Stomach smooth muscle (tissue), 2 donors: ENCODE measurements at regions not wholly inside any gene's neighbourhood (a gene's known extent, or its start where the extent isn't known, plus 50 kb on each side); places are given as distances from the start of the nearest gene placed in this dataset.

Experiments
- H3K27ac ChIP-seq: one replicate; pipeline ENCODE4 v1.7.0; 2013; ENCODE audit warnings: mild to moderate bottlenecking, low read length, inconsistent platforms
- H3K27me3 ChIP-seq, 2 donors: one replicate each; pipeline ENCODE4 v1.7.0; 2013; ENCODE audit warnings: low read length in 2 of 2; ENCODE audit not compliant: insufficient read depth in 2 of 2, control insufficient read depth in 1 of 2
- H3K36me3 ChIP-seq, 2 donors: one replicate each; pipeline ENCODE4 v1.7.0; 2013; ENCODE audit warnings: low read length in 2 of 2; ENCODE audit not compliant: control insufficient read depth in 2 of 2, insufficient read depth in 2 of 2
- H3K4me1 ChIP-seq: one replicate; pipeline ENCODE4 v1.7.0; 2013; ENCODE audit warnings: low read length; ENCODE audit not compliant: control insufficient read depth, insufficient read depth
- H3K4me3 ChIP-seq, 2 donors: one replicate each; pipeline ENCODE4 v1.7.0; 2013; ENCODE audit warnings: low read length in 2 of 2
- H3K9ac ChIP-seq, 2 donors: one replicate each; pipeline ENCODE4 v1.7.0; 2013; ENCODE audit warnings: low read length in 2 of 2, mild to moderate bottlenecking in 1 of 2
- H3K9me3 ChIP-seq, 2 donors: one replicate each; pipeline ENCODE4 v1.7.0; 2013; ENCODE audit warnings: low read length in 2 of 2; ENCODE audit not compliant: control insufficient read depth in 2 of 2
- donor health status: healthy.
- donor health status: Pancreatic carcinoma.

GRCh38 chr10:21318540-21319167 lies 206.8 kb downstream of the SKIDA1 start:
- Histone ChIP-seq H3K4me3 (no peak overlapping the region), H3K4me1 (peaks cover 24% of the 10 kb centered on the region), H3K9me3 (no peaks in the 10 kb centered on the region), H3K27ac (no peak overlapping the region), H3K9ac (no peak overlapping the region), H3K36me3 (no peaks in the 10 kb centered on the region), H3K27me3 (no peaks in the 10 kb centered on the region)

GRCh38 chr10:21317902-21318301 lies 207.6 kb downstream of the SKIDA1 start:
- no peak overlapping the region for H3K9ac ChIP-seq
- no peaks in the 10 kb centered on the region for H3K36me3 ChIP-seq
- no peaks in the 10 kb centered on the region for H3K9me3 ChIP-seq
- no peak overlapping the region for H3K4me3 ChIP-seq
- H3K4me1 ChIP-seq = peaks cover 24% of the 10 kb centered on the region
- no peaks in the 10 kb centered on the region for H3K27me3 ChIP-seq
- no peak overlapping the region for H3K27ac ChIP-seq

- H3K27ac ChIP-seq = peak overlapping the region; percentile 46
- H3K36me3 ChIP-seq = no peaks in the 10 kb centered on the region
- no peaks in the 10 kb centered on the region for H3K9me3 ChIP-seq
- H3K9ac ChIP-seq = no peak overlapping the region
- no peaks in the 10 kb centered on the region for H3K27me3 ChIP-seq
- H3K4me1 ChIP-seq = peaks cover 24% of the 10 kb centered on the region
- H3K4me3 ChIP-seq = no peak overlapping the region
Measured at GRCh38 chr10:21315645-21316220, 209.7 kb downstream of the SKIDA1 start.

GRCh38 chr10:21314906-21315644 lies 210.4 kb downstream of the SKIDA1 start:
- peaks cover 24% of the 10 kb centered on the region for H3K4me1 ChIP-seq
- H3K9me3 ChIP-seq = no peaks in the 10 kb centered on the region
- no peaks in the 10 kb centered on the region for H3K36me3 ChIP-seq
- H3K9ac ChIP-seq = no peak overlapping the region
- H3K27me3 ChIP-seq = no peaks in the 10 kb centered on the region
- H3K4me3 ChIP-seq = no peak overlapping the region
- no peak overlapping the region for H3K27ac ChIP-seq

- H3K4me1 ChIP-seq = peaks cover 24% of the 10 kb centered on the region
- H3K36me3 ChIP-seq = no peaks in the 10 kb centered on the region
- H3K27ac ChIP-seq = no peak overlapping the region
- no peaks in the 10 kb centered on the region for H3K27me3 ChIP-seq
- H3K9me3 ChIP-seq = no peaks in the 10 kb centered on the region
- H3K9ac ChIP-seq = no peak overlapping the region
- H3K4me3 ChIP-seq = no peak overlapping the region
Measured at GRCh38 chr10:21314111-21314626, 211.3 kb downstream of the SKIDA1 start.

- Histone ChIP-seq H3K27me3 (no peaks in the 10 kb centered on the region), H3K9ac (no peak overlapping the region), H3K27ac (no peak overlapping the region), H3K36me3 (no peaks in the 10 kb centered on the region), H3K4me1 (peaks cover 24% of the 10 kb centered on the region), H3K4me3 (no peak overlapping the region), H3K9me3 (no peaks in the 10 kb centered on the region)
Measured at GRCh38 chr10:21313691-21314090, 211.8 kb downstream of the SKIDA1 start.

GRCh38 chr10:21311426-21311825 lies 214.1 kb downstream of the SKIDA1 start:
- Histone ChIP-seq H3K36me3 (no peaks in the 10 kb centered on the region), H3K4me1 (peaks cover 24% of the 10 kb centered on the region), H3K9me3 (no peaks in the 10 kb centered on the region), H3K27ac (no peak overlapping the region), H3K4me3 (no peak overlapping the region), H3K27me3 (no peaks in the 10 kb centered on the region), H3K9ac (no peak overlapping the region)

- H3K27me3 ChIP-seq = no peaks in the 10 kb centered on the region
- H3K27ac ChIP-seq = no peak overlapping the region
- H3K36me3 ChIP-seq = no peaks in the 10 kb centered on the region
- no peak overlapping the region for H3K9ac ChIP-seq
- peaks cover 8% of the 10 kb centered on the region for H3K4me1 ChIP-seq
- H3K9me3 ChIP-seq = no peaks in the 10 kb centered on the region
- H3K4me3 ChIP-seq = no peak overlapping the region
Measured at GRCh38 chr10:21309427-21309826, 216.1 kb downstream of the SKIDA1 start.

GRCh38 chr10:21308946-21309345 lies 216.5 kb downstream of the SKIDA1 start:
- Histone ChIP-seq H3K9ac (no peak overlapping the region), H3K9me3 (no peaks in the 10 kb centered on the region), H3K36me3 (no peaks in the 10 kb centered on the region), H3K4me1 (peaks cover 3% of the 10 kb centered on the region), H3K4me3 (no peak overlapping the region), H3K27me3 (no peaks in the 10 kb centered on the region), H3K27ac (no peak overlapping the region)

- H3K9me3 ChIP-seq = no peaks in the 10 kb centered on the region
- no peak overlapping the region for H3K27ac ChIP-seq
- no peaks in the 10 kb centered on the region for H3K36me3 ChIP-seq
- no peaks in the 10 kb centered on the region for H3K4me1 ChIP-seq
- no peak overlapping the region for H3K9ac ChIP-seq
- no peak overlapping the region for H3K4me3 ChIP-seq
- H3K27me3 ChIP-seq = no peaks in the 10 kb centered on the region
Measured at GRCh38 chr10:21308018-21308417, 217.5 kb downstream of the SKIDA1 start.

- Histone ChIP-seq H3K36me3 (no peaks in the 10 kb centered on the region), H3K4me1 (no peaks in the 10 kb centered on the region), H3K9ac (no peak overlapping the region), H3K9me3 (no peaks in the 10 kb centered on the region), H3K27me3 (no peaks in the 10 kb centered on the region), H3K27ac (no peak overlapping the region), H3K4me3 (no peak overlapping the region)
Measured at GRCh38 chr10:21304608-21305007, 220.9 kb downstream of the SKIDA1 start.
